B cell (primary cell): ENCODE measurements at regions not wholly inside any gene's neighbourhood (a gene's known extent, or its start where the extent isn't known, plus 50 kb on each side); places are given as distances from the start of the nearest gene placed in this dataset.

Source experiments
- ATAC-seq: fragments of 200-7000 bp; cut with Tn5 transposase; one replicate; pipeline ENCODE4 v1.10.0; 2021; ENCODE audit warnings: low read depth, mild to moderate bottlenecking, moderate number of reproducible peaks, moderate library complexity
- CTCF ChIA-PET: fragments of 350-600 bp; sonication (Branson Sonifier 250); formaldehyde crosslinking; loops from one replicate; lab custom pipeline; 2021; ENCODE audit warnings: antibody characterized with exemption, inconsistent platforms; lab: Charles Lee
- POLR2A ChIA-PET: fragments of 350-600 bp; sonication (Branson Sonifier 250); formaldehyde crosslinking; loops from one replicate; lab custom pipeline; 2021; ENCODE audit warnings: antibody characterized with exemption; lab: Charles Lee
- DNase-seq: peaks from one replicate; pipeline ENCODE4 v3.0.0; 2013
- H2AFZ ChIP-seq: 2 replicates; pipeline ENCODE4 v1.6.1; 2012; ENCODE audit warnings: mild to moderate bottlenecking, low read depth, low read length; ENCODE audit not compliant: insufficient read depth, poor library complexity, severe bottlenecking
- H3K27ac ChIP-seq, 2 donors: 1 replicate in 1 of 2; 2 replicates in 1 of 2; pipeline ENCODE4 v1.5.1; 2012 to 2013; ENCODE audit warnings: low read length in 2 of 2, mild to moderate bottlenecking in 2 of 2, moderate library complexity in 1 of 2
- H3K27me3 ChIP-seq, 4 experiments: fragments of 200-600 bp in 1 of 4; sonication (generic) in 1 of 4; replicated peaks in 1 of 4; 1 replicate in 2 of 4; 2 replicates in 2 of 4; pipeline versions ENCODE4 v1.6.1 to v1.7.0; 2013 to 2016; ENCODE audit warnings: low read length in 3 of 4, mild to moderate bottlenecking in 2 of 4, mixed read lengths in 1 of 4, moderate library complexity in 1 of 4; ENCODE audit not compliant: insufficient read depth in 4 of 4, control insufficient read depth in 3 of 4; ENCODE audit errors: control extremely low read depth in 1 of 4
- H3K36me3 ChIP-seq, 2 experiments: replicated peaks in 1 of 2; 1 replicate in 1 of 2; 2 replicates in 1 of 2; pipeline versions ENCODE4 v1.6.1 to v1.7.1; 2013; ENCODE audit warnings: low read length in 1 of 2; ENCODE audit not compliant: insufficient read depth in 2 of 2, control insufficient read depth in 1 of 2; ENCODE audit errors: control extremely low read depth in 1 of 2, extremely low read depth in 1 of 2
- H3K4me1 ChIP-seq, 2 donors: fragments of 200-600 bp in 1 of 2; sonication (generic) in 1 of 2; 1 replicate in 1 of 2; 2 replicates in 1 of 2; pipeline versions ENCODE4 v1.5.1 to v1.6.1; 2013 to 2017; ENCODE audit warnings: low read length in 2 of 2; ENCODE audit not compliant: control insufficient read depth in 2 of 2, insufficient read depth in 2 of 2
- H3K4me2 ChIP-seq: replicated peaks from 2 replicates; pipeline ENCODE3; 2012; ENCODE audit warnings: mild to moderate bottlenecking, low read depth, low read length; ENCODE audit not compliant: poor library complexity, severe bottlenecking
- H3K4me3 ChIP-seq, 5 experiments: fragments of 200-600 bp in 1 of 5; sonication (generic) in 1 of 5; 1 replicate in 3 of 5; 2 replicates in 2 of 5; pipeline versions ENCODE4 v1.5.1 to v1.7.0; 2011 to 2016; ENCODE audit warnings: low read length in 4 of 5, mild to moderate bottlenecking in 4 of 5, low read depth in 2 of 5, control low read depth in 1 of 5, moderate library complexity in 1 of 5; ENCODE audit not compliant: insufficient read depth in 1 of 5; ENCODE audit errors: control extremely low read depth in 1 of 5, extremely low read depth in 1 of 5
- H3K79me2 ChIP-seq: fragments of 200-600 bp; sonication (generic); one replicate; pipeline ENCODE4 v1.6.0; 2016; ENCODE audit warnings: low read length; ENCODE audit not compliant: control insufficient read depth, insufficient read depth
- H3K9ac ChIP-seq: fragments of 200-600 bp; sonication (generic); 2 replicates; pipeline ENCODE4 v1.6.1; 2017; ENCODE audit warnings: mild to moderate bottlenecking, low read length, moderate library complexity
- H3K9me3 ChIP-seq, 3 donors: one replicate each; pipeline versions ENCODE4 v1.6.1 to v1.7.1; 2013; ENCODE audit warnings: low read length in 2 of 3; ENCODE audit not compliant: control insufficient read depth in 2 of 3, insufficient read depth in 1 of 3; ENCODE audit errors: control extremely low read depth in 1 of 3
- H4K20me1 ChIP-seq: 2 replicates; pipeline ENCODE4 v1.6.0; 2012; ENCODE audit warnings: mild to moderate bottlenecking, low read length; ENCODE audit not compliant: insufficient read depth, control insufficient read depth, poor library complexity, severe bottlenecking
- H3K27ac Mint-ChIP-seq: one replicate; pipeline ENCODE4 v1.8.0; 2021; ENCODE audit warnings: mixed read lengths
- H3K27me3 Mint-ChIP-seq: one replicate; pipeline ENCODE4 v1.8.0; 2021; ENCODE audit warnings: mixed read lengths
- H3K4me1 Mint-ChIP-seq: one replicate; pipeline ENCODE4 v1.8.0; 2021; ENCODE audit warnings: mixed read lengths
- H3K4me3 Mint-ChIP-seq: one replicate; pipeline ENCODE4 v1.8.0; 2021; ENCODE audit warnings: mixed read lengths
- H3K9me3 Mint-ChIP-seq: one replicate; pipeline ENCODE4 v1.8.0; 2022; ENCODE audit warnings: mixed read lengths; ENCODE audit not compliant: insufficient read depth
- CTCF ChIP-seq: fragments of 200-600 bp; IDR thresholded peaks from one replicate; pipeline ENCODE4 v1.8.0; 2022; ENCODE audit warnings: antibody characterized with exemption, mild to moderate bottlenecking
- EZH2 ChIP-seq: IDR thresholded peaks from 2 replicates; pipeline ENCODE4 v1.6.1; 2012; ENCODE audit warnings: borderline replicate concordance, low read depth, mild to moderate bottlenecking, moderate library complexity, low read length; ENCODE audit not compliant: insufficient read depth, poor library complexity, severe bottlenecking
- WGBS: methylation state at CpG from one replicate; pipeline ENCODE4 v1.1.5; 2013; ENCODE audit warnings: missing lambda C conversion rate; ENCODE audit not compliant: insufficient coverage; 5-methylcytosine and 5-hydroxymethylcytosine counted together
- intact Hi-C: fragments of 100-400 bp; cut with micrococcal nuclease; formaldehyde crosslinking; loops from one replicate; pipeline ENCODE4 v1.10.0; 2022

- Histone ChIP-seq H3K36me3 (no peaks in the 10 kb centered on the region), H3K9me3 (no peaks in the 10 kb centered on the region), H3K4me1 (no peaks in the 10 kb centered on the region), H2AFZ (no peak overlapping the region), H3K4me2 (no peak overlapping the region), H3K9ac (no peak overlapping the region), H4K20me1 (no peaks in the 10 kb centered on the region), H3K4me3 (no peak overlapping the region), H3K79me2 (no peaks in the 10 kb centered on the region), H3K27me3 (no peaks in the 10 kb centered on the region), H3K27ac (no peak overlapping the region)
- TF ChIP-seq EZH2 (no peak), CTCF (no peak)
- DNase-seq (no peak), ATAC-seq (no peak)
- H3K9me3 Mint-ChIP-seq, result no peaks in the 10 kb centered on the region
- no peak overlapping the region for H3K27ac Mint-ChIP-seq
- no peaks in the 10 kb centered on the region for H3K4me1 Mint-ChIP-seq
- POLR2A ChIA-PET, result no interaction called here
- WGBS, result 88% methylated on average over 2 of the region's 2 CpGs
- intact Hi-C loops, result no loop called here
- CTCF ChIA-PET, result no interaction called here
- H3K27me3 Mint-ChIP-seq, result peaks cover 11% of the 10 kb centered on the region
- no peak overlapping the region for H3K4me3 Mint-ChIP-seq
Measured at GRCh38 chr5:74465724-74466123, 174.8 kb downstream of the ENC1 start.

- H3K4me2 ChIP-seq, result no peak overlapping the region
- no peaks in the 10 kb centered on the region for H3K79me2 ChIP-seq
- no peaks in the 10 kb centered on the region for H3K4me1 ChIP-seq
- H3K9me3 ChIP-seq, result no peaks in the 10 kb centered on the region
- ATAC-seq, result no peak
- H3K36me3 ChIP-seq, result no peaks in the 10 kb centered on the region
- H3K4me3 ChIP-seq, result no peak overlapping the region
- WGBS, result 87% methylated on average over 3 of the region's 5 CpGs
- no peaks in the 10 kb centered on the region for H4K20me1 ChIP-seq
- no peak for DNase-seq
- H3K4me1 Mint-ChIP-seq, result no peaks in the 10 kb centered on the region
- TF ChIP-seq EZH2, result no peak
- no peak for TF ChIP-seq CTCF
- no peak overlapping the region for H3K27ac Mint-ChIP-seq
- no peaks in the 10 kb centered on the region for H3K27me3 ChIP-seq
- CTCF ChIA-PET, result interaction anchor here (0.7 kb wide), 1 partner anchor 45 kb away, joined by 4 read pairs; no protein-coding TSS in a partner anchor
- peaks cover 11% of the 10 kb centered on the region for H3K27me3 Mint-ChIP-seq
- no peak overlapping the region for H3K27ac ChIP-seq
- intact Hi-C loops, result no loop called here
- POLR2A ChIA-PET, result no interaction called here
- H3K4me3 Mint-ChIP-seq, result no peak overlapping the region
- no peaks in the 10 kb centered on the region for H3K9me3 Mint-ChIP-seq
- H3K9ac ChIP-seq, result no peak overlapping the region
- H2AFZ ChIP-seq, result no peak overlapping the region
Measured at GRCh38 chr5:74464512-74465209, 175.9 kb downstream of the ENC1 start.
